Liver (tissue), 8 donors: ENCODE measurements at regions not wholly inside any gene's neighbourhood (a gene's known extent, or its start where the extent isn't known, plus 50 kb on each side); places are given as distances from the start of the nearest gene placed in this dataset.

ENCODE experiments used
- DNase-seq: peaks from one replicate; pipeline ENCODE4 v3.0.0-alpha.2; 2017; ENCODE audit warnings: low spot score
- H3K27ac ChIP-seq, 2 donors: one replicate each; pipeline ENCODE4 v1.7.0; 2013; ENCODE audit warnings: inconsistent platforms in 2 of 2, low read length in 2 of 2, control low read depth in 1 of 2, low read depth in 1 of 2, mild to moderate bottlenecking in 1 of 2
- H3K27me3 ChIP-seq, 4 donors: one replicate each; pipeline versions ENCODE4 v1.6.1 to v1.7.0; 2013; ENCODE audit warnings: low read length in 3 of 4, inconsistent platforms in 1 of 4, mild to moderate bottlenecking in 1 of 4, moderate library complexity in 1 of 4; ENCODE audit not compliant: control insufficient read depth in 4 of 4, insufficient read depth in 4 of 4
- H3K36me3 ChIP-seq, 4 donors: one replicate each; pipeline versions ENCODE4 v1.6.1 to v1.7.0; 2013; ENCODE audit warnings: low read length in 3 of 4, mild to moderate bottlenecking in 3 of 4, low read depth in 1 of 4, moderate library complexity in 1 of 4; ENCODE audit not compliant: control insufficient read depth in 4 of 4, insufficient read depth in 3 of 4
- H3K4me1 ChIP-seq, 4 donors: one replicate each; pipeline versions ENCODE4 v1.6.1 to v1.7.0; 2013; ENCODE audit warnings: low read length in 3 of 4, mild to moderate bottlenecking in 3 of 4, moderate library complexity in 1 of 4; ENCODE audit not compliant: control insufficient read depth in 4 of 4, insufficient read depth in 4 of 4
- H3K4me3 ChIP-seq, 3 donors: one replicate each; pipeline versions ENCODE4 v1.6.1 to v1.7.0; 2013; ENCODE audit warnings: low read length in 3 of 3, control low read depth in 1 of 3, low read depth in 1 of 3, mild to moderate bottlenecking in 1 of 3
- H3K9ac ChIP-seq, 2 donors: one replicate each; pipeline ENCODE4 v1.7.0; 2013; ENCODE audit warnings: low read length in 2 of 2, mild to moderate bottlenecking in 2 of 2, moderate library complexity in 2 of 2, control low read depth in 1 of 2, low read depth in 1 of 2
- H3K9me3 ChIP-seq, 4 donors: one replicate each; pipeline versions ENCODE4 v1.6.1 to v1.7.0; 2013; ENCODE audit warnings: low read length in 3 of 4; ENCODE audit not compliant: control insufficient read depth in 4 of 4
- ATF3 ChIP-seq: IDR thresholded peaks from 2 replicates; pipeline ENCODE4 v1.6.1; 2016; ENCODE audit warnings: antibody characterized with exemption
- EGR1 ChIP-seq, 2 donors: IDR thresholded peaks; 2 replicates each; pipeline ENCODE4 v1.6.1; 2016 to 2018; ENCODE audit warnings: antibody characterized with exemption in 2 of 2, low read depth in 2 of 2
- FOXA1 ChIP-seq: IDR thresholded peaks from 2 replicates; pipeline ENCODE4 v1.6.1; 2016; ENCODE audit warnings: antibody characterized with exemption
- FOXA2 ChIP-seq: IDR thresholded peaks from 2 replicates; pipeline ENCODE4 v1.6.1; 2016; ENCODE audit warnings: antibody characterized with exemption
- GABPA ChIP-seq, 2 donors: IDR thresholded peaks in 1 of 2; conservative IDR thresholded peaks in 1 of 2; 2 replicates each; pipeline ENCODE4 v1.6.1; 2016; ENCODE audit warnings: antibody characterized with exemption in 2 of 2, mild to moderate bottlenecking in 1 of 2, moderate library complexity in 1 of 2
- HNF4A ChIP-seq, 2 donors: conservative IDR thresholded peaks; 2 replicates each; pipeline ENCODE4 v1.6.1; 2016; ENCODE audit warnings: antibody characterized with exemption in 2 of 2, mild to moderate bottlenecking in 2 of 2
- HNF4G ChIP-seq: IDR thresholded peaks from 2 replicates; pipeline ENCODE4 v1.6.1; 2016; ENCODE audit warnings: antibody characterized with exemption
- JUND ChIP-seq, 2 donors: IDR thresholded peaks; 2 replicates each; pipeline ENCODE4 v1.6.1; 2016; ENCODE audit warnings: antibody characterized with exemption in 2 of 2
- NR2F2 ChIP-seq: IDR thresholded peaks from 2 replicates; pipeline ENCODE4 v1.6.1; 2016; ENCODE audit warnings: antibody characterized with exemption
- RAD21 ChIP-seq, 2 donors: IDR thresholded peaks; 2 replicates each; pipeline ENCODE4 v1.6.1; 2016; ENCODE audit warnings: antibody characterized with exemption in 2 of 2, mild to moderate bottlenecking in 2 of 2
- REST ChIP-seq: IDR thresholded peaks from 2 replicates; pipeline ENCODE4 v1.6.1; 2016; ENCODE audit warnings: antibody characterized with exemption, mild to moderate bottlenecking
- RXRA ChIP-seq, 2 donors: IDR thresholded peaks; 2 replicates each; pipeline ENCODE4 v1.6.1; 2017 to 2018; ENCODE audit warnings: antibody characterized with exemption in 2 of 2, mild to moderate bottlenecking in 1 of 2
- SP1 ChIP-seq: IDR thresholded peaks from 2 replicates; pipeline ENCODE4 v1.6.1; 2018; ENCODE audit warnings: antibody characterized with exemption, mild to moderate bottlenecking
- TAF1 ChIP-seq: conservative IDR thresholded peaks from 2 replicates; pipeline ENCODE4 v1.6.1; 2016; ENCODE audit warnings: antibody characterized with exemption, mild to moderate bottlenecking
- YY1 ChIP-seq: IDR thresholded peaks from 2 replicates; pipeline ENCODE4 v1.6.1; 2016; ENCODE audit warnings: antibody characterized with exemption, mild to moderate bottlenecking
- ZBTB33 ChIP-seq: IDR thresholded peaks from 2 replicates; pipeline ENCODE4 v1.6.1; 2016; ENCODE audit warnings: antibody characterized with exemption
- WGBS: extraction: QIAGEN DNeasy Blood & Tissue Kit; methylation state at CpG from one replicate; pipeline ENCODE4 v1.1.7; 2013; 5-methylcytosine and 5-hydroxymethylcytosine counted together
- TF ChIP-seq, protein P1 (sequence below): IDR thresholded peaks from 2 replicates; pipeline ENCODE4 v1.6.1; 2016; ENCODE audit warnings: antibody characterized with exemption
- TF ChIP-seq, protein P2 (sequence below): fragments of 150-350 bp; IDR thresholded peaks from 2 replicates; pipeline ENCODE4 v1.5.1; 2017; ENCODE audit warnings: improper control_type of control experiment, low read depth, low read length; ENCODE audit not compliant: missing input control
- donor health status: healthy.
- donor health status: healthy.
- donor health status: healthy.
- donor health status: healthy.
- donor health status: healthy.

GRCh38 chr2:6556755-6557154, 309.0 kb downstream of the CMPK2 start:
- H3K27me3 ChIP-seq = peaks cover 0 to 3% (median 0%) of the 10 kb centered on the region in 4 donors
- H3K9me3 ChIP-seq = no peaks in the 10 kb centered on the region
- DNase-seq = no peak
- H3K9ac ChIP-seq = no peak overlapping the region
- H3K36me3 ChIP-seq = no peaks in the 10 kb centered on the region
- WGBS = 70% methylated on average over 3 of the region's 3 CpGs
- no peak overlapping the region for H3K4me3 ChIP-seq
- TF ChIP-seq REST (no peak), ZBTB33 (no peak), HNF4G (no peak), SP1 (no peak), FOXA2 (no peak), YY1 (no peak), TAF1 (no peak), HNF4A (conservative IDR thresholded peaks at IDR 0.05) (no peak)
- no peak overlapping the region for H3K27ac ChIP-seq
- no peaks in the 10 kb centered on the region for H3K4me1 ChIP-seq

- Histone ChIP-seq H3K27me3 (peaks cover 0 to 3% (median 0%) of the 10 kb centered on the region in 4 donors), H3K27ac (no peak overlapping the region), H3K9ac (no peak overlapping the region), H3K9me3 (no peaks in the 10 kb centered on the region), H3K4me3 (no peak overlapping the region), H3K36me3 (no peaks in the 10 kb centered on the region), H3K4me1 (no peaks in the 10 kb centered on the region)
- no peak for TF ChIP-seq YY1
- no peak for TF ChIP-seq ZBTB33
- TF ChIP-seq HNF4A (conservative IDR thresholded peaks at IDR 0.05) = no peak
- TF ChIP-seq FOXA1 = no peak
- no peak for TF ChIP-seq NR2F2
- no peak for TF ChIP-seq ATF3
- no peak for TF ChIP-seq FOXA2
- no peak for TF ChIP-seq REST
- no peak for TF ChIP-seq GABPA (IDR thresholded peaks at IDR 0.05 in 1 of 2, conservative IDR thresholded peaks at IDR 0.05 in 1 of 2)
- TF ChIP-seq, protein P1, sequence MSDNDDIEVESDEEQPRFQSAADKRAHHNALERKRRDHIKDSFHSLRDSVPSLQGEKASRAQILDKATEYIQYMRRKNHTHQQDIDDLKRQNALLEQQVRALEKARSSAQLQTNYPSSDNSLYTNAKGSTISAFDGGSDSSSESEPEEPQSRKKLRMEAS = no peak
- TF ChIP-seq, protein P2, sequence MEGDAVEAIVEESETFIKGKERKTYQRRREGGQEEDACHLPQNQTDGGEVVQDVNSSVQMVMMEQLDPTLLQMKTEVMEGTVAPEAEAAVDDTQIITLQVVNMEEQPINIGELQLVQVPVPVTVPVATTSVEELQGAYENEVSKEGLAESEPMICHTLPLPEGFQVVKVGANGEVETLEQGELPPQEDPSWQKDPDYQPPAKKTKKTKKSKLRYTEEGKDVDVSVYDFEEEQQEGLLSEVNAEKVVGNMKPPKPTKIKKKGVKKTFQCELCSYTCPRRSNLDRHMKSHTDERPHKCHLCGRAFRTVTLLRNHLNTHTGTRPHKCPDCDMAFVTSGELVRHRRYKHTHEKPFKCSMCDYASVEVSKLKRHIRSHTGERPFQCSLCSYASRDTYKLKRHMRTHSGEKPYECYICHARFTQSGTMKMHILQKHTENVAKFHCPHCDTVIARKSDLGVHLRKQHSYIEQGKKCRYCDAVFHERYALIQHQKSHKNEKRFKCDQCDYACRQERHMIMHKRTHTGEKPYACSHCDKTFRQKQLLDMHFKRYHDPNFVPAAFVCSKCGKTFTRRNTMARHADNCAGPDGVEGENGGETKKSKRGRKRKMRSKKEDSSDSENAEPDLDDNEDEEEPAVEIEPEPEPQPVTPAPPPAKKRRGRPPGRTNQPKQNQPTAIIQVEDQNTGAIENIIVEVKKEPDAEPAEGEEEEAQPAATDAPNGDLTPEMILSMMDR = no peak
- no peak for TF ChIP-seq RAD21 (IDR thresholded peaks at IDR 0.05)
- no peak for TF ChIP-seq TAF1
- TF ChIP-seq RXRA (IDR thresholded peaks at IDR 0.05) = no peak
- TF ChIP-seq EGR1 (IDR thresholded peaks at IDR 0.05; ENCODE audit: low read depth in 2 of 2) = no peak
- no peak for TF ChIP-seq SP1
- TF ChIP-seq HNF4G = no peak
- no peak for TF ChIP-seq JUND (IDR thresholded peaks at IDR 0.05)
- DNase-seq = no peak
Observed at GRCh38 chr2:6557737-6558136, 308.0 kb downstream of the CMPK2 start.
